Ishikawa (cell line): ENCODE measurements at regions not wholly inside any gene's neighbourhood (a gene's known extent, or its start where the extent isn't known, plus 50 kb on each side); places are given as distances from the start of the nearest gene placed in this dataset.

Source experiments
- CEBPB ChIP-seq: IDR thresholded peaks from 2 replicates; pipeline ENCODE4 v1.6.1; 2012
- CREB1 ChIP-seq: IDR thresholded peaks from 2 replicates; pipeline ENCODE4 v1.6.1; 2012; ENCODE audit warnings: low read depth
- EGR1 ChIP-seq: IDR thresholded peaks from 2 replicates; pipeline ENCODE4 v1.6.1; 2012
- EP300 ChIP-seq: IDR thresholded peaks from 2 replicates; pipeline ENCODE4 v1.6.1; 2012; ENCODE audit warnings: borderline replicate concordance
- NFIC ChIP-seq: IDR thresholded peaks from 2 replicates; pipeline ENCODE4 v1.6.1; 2012
- RAD21 ChIP-seq: IDR thresholded peaks from 2 replicates; pipeline ENCODE4 v1.6.1; 2012; ENCODE audit warnings: low read depth
- TAF1 ChIP-seq: IDR thresholded peaks from 2 replicates; pipeline ENCODE4 v1.6.1; 2012; ENCODE audit warnings: low read depth, mild to moderate bottlenecking
- TCF12 ChIP-seq: IDR thresholded peaks from 2 replicates; pipeline ENCODE4 v1.6.1; 2012; ENCODE audit warnings: low read depth
- YY1 ChIP-seq: IDR thresholded peaks from 2 replicates; pipeline ENCODE4 v1.6.1; 2012; ENCODE audit warnings: low read depth
- ZBTB7A ChIP-seq: IDR thresholded peaks from 2 replicates; pipeline ENCODE4 v1.6.1; 2012; ENCODE audit warnings: low read depth
- TF ChIP-seq, protein P1 (sequence below): IDR thresholded peaks from 2 replicates; pipeline ENCODE4 v1.6.1; 2012; ENCODE audit warnings: low read depth, mild to moderate bottlenecking
- TF ChIP-seq, protein P2 (sequence below): IDR thresholded peaks from 2 replicates; pipeline ENCODE4 v1.6.1; 2012
- TF ChIP-seq, protein P3 (sequence below): IDR thresholded peaks from 2 replicates; pipeline ENCODE4 v1.6.1; 2012

DNA sequence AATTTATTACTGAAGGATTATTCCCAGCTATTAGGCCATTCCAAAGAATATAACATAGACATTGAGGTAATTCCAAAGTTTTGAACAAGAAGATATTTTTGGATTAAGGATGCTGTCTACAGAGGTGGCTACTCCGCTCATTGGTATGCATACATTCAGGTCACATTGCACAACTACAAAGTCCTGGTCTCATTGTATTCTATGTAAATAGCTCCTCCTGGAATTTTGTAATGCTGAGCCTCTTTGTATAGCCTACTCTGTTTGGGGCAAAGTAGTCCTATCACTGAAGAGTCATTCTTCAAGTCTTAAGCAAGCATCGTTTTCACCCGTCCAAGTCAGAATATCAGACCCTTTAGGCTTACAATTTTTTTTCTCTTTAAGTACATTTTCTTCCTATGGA is 142.4 kb downstream of the KIF18A start:
- TF ChIP-seq RAD21: no peak
- no peak for TF ChIP-seq YY1
- no peak for TF ChIP-seq TCF12
- TF ChIP-seq CREB1: no peak
- TF ChIP-seq TAF1: no peak
- TF ChIP-seq, protein P1, sequence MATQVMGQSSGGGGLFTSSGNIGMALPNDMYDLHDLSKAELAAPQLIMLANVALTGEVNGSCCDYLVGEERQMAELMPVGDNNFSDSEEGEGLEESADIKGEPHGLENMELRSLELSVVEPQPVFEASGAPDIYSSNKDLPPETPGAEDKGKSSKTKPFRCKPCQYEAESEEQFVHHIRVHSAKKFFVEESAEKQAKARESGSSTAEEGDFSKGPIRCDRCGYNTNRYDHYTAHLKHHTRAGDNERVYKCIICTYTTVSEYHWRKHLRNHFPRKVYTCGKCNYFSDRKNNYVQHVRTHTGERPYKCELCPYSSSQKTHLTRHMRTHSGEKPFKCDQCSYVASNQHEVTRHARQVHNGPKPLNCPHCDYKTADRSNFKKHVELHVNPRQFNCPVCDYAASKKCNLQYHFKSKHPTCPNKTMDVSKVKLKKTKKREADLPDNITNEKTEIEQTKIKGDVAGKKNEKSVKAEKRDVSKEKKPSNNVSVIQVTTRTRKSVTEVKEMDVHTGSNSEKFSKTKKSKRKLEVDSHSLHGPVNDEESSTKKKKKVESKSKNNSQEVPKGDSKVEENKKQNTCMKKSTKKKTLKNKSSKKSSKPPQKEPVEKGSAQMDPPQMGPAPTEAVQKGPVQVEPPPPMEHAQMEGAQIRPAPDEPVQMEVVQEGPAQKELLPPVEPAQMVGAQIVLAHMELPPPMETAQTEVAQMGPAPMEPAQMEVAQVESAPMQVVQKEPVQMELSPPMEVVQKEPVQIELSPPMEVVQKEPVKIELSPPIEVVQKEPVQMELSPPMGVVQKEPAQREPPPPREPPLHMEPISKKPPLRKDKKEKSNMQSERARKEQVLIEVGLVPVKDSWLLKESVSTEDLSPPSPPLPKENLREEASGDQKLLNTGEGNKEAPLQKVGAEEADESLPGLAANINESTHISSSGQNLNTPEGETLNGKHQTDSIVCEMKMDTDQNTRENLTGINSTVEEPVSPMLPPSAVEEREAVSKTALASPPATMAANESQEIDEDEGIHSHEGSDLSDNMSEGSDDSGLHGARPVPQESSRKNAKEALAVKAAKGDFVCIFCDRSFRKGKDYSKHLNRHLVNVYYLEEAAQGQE: no peak
- no peak for TF ChIP-seq NFIC
- TF ChIP-seq, protein P2, sequence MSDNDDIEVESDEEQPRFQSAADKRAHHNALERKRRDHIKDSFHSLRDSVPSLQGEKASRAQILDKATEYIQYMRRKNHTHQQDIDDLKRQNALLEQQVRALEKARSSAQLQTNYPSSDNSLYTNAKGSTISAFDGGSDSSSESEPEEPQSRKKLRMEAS: no peak
- TF ChIP-seq EP300: no peak
- TF ChIP-seq, protein P3, sequence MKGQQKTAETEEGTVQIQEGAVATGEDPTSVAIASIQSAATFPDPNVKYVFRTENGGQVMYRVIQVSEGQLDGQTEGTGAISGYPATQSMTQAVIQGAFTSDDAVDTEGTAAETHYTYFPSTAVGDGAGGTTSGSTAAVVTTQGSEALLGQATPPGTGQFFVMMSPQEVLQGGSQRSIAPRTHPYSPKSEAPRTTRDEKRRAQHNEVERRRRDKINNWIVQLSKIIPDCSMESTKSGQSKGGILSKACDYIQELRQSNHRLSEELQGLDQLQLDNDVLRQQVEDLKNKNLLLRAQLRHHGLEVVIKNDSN: no peak
- no peak for TF ChIP-seq ZBTB7A
- TF ChIP-seq CEBPB: no peak
- TF ChIP-seq EGR1: no peak
